OCI-LY1 (cell line): ENCODE measurements at regions not wholly inside any gene's neighbourhood (a gene's known extent, or its start where the extent isn't known, plus 50 kb on each side); places are given as distances from the start of the nearest gene placed in this dataset.

Source experiments
- EZH2 ChIP-seq: fragments of 200-600 bp; sonication (generic), shearing (Covaris generic); IDR thresholded peaks from 2 replicates; pipeline ENCODE4 v1.8.0; 2017; ENCODE audit warnings: borderline replicate concordance, mixed run types, mild to moderate bottlenecking, antibody characterized with exemption, low read length, moderate library complexity, mixed read lengths
- TF ChIP-seq, protein P1 (sequence below): fragments of 200-600 bp; sonication (generic), shearing (Covaris generic); IDR thresholded peaks from 2 replicates; pipeline ENCODE4 v1.5.1; 2017; ENCODE audit warnings: mild to moderate bottlenecking, antibody characterized with exemption, low read length, moderate library complexity, mixed read lengths

DNA sequence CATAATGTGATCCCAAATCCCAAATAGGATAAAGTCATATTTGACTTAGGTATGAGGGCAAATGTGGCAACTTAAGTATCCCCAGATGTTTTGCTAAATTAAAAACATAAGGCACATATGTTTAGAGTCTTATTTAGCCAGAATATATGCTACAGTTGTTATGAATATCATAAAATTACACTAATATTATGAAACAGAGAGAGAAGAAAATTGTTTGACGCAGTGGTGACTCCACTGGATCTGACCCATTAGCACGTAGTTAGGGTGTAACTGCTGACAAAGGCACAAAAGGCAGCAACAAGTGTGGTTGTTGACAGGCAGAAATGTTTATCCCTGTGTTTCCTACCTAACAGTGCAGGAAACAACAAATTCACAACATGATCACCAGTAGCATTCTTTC, 152.4 kb upstream of the THBS2 start:
- TF ChIP-seq, protein P1, sequence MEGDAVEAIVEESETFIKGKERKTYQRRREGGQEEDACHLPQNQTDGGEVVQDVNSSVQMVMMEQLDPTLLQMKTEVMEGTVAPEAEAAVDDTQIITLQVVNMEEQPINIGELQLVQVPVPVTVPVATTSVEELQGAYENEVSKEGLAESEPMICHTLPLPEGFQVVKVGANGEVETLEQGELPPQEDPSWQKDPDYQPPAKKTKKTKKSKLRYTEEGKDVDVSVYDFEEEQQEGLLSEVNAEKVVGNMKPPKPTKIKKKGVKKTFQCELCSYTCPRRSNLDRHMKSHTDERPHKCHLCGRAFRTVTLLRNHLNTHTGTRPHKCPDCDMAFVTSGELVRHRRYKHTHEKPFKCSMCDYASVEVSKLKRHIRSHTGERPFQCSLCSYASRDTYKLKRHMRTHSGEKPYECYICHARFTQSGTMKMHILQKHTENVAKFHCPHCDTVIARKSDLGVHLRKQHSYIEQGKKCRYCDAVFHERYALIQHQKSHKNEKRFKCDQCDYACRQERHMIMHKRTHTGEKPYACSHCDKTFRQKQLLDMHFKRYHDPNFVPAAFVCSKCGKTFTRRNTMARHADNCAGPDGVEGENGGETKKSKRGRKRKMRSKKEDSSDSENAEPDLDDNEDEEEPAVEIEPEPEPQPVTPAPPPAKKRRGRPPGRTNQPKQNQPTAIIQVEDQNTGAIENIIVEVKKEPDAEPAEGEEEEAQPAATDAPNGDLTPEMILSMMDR = no peak
- TF ChIP-seq EZH2 = no peak
